GM19043 (cell line): ENCODE measurements at regions not wholly inside any gene's neighbourhood (a gene's known extent, or its start where the extent isn't known, plus 50 kb on each side); places are given as distances from the start of the nearest gene placed in this dataset.
"Not testable (repeated sequence)": the region's sequence is repeated elsewhere in the genome, so short reads cannot be mapped to it uniquely, and the experiment has no call there.

Experiments used
- ATAC-seq: cut with Tn5 transposase; IDR thresholded peaks from one replicate; pipeline ENCODE4 v1.9.1; 2021; ENCODE audit warnings: low read depth; ENCODE audit not compliant: unreplicated experiment

GRCh38 chr3:164927728-164928127, 150.6 kb downstream of the SI start:
- ATAC-seq = no peak

- ATAC-seq = no peak
Observed at GRCh38 chr3:164918905-164919304, 159.4 kb downstream of the SI start.

- ATAC-seq = no peak
Observed at GRCh38 chr3:164912916-164913315, 165.4 kb downstream of the SI start.

- no peak for ATAC-seq
Observed at GRCh38 chr3:164903820-164904451, 174.4 kb downstream of the SI start.

GRCh38 chr3:164897342-164897741, 181.0 kb downstream of the SI start:
- ATAC-seq = no peak

GRCh38 chr3:164890061-164890460, 188.2 kb downstream of the SI start:
- ATAC-seq = no peak

GRCh38 chr3:164883171-164883570, 195.1 kb downstream of the SI start:
- ATAC-seq = no peak

- no peak for ATAC-seq
Observed at GRCh38 chr3:164879201-164879600, 199.1 kb downstream of the SI start.

GRCh38 chr3:164864454-164864853, 213.8 kb downstream of the SI start:
- ATAC-seq = no peak

GRCh38 chr3:164852866-164853265, 225.4 kb downstream of the SI start:
- ATAC-seq = no peak

GRCh38 chr3:164851905-164852304, 226.4 kb downstream of the SI start:
- ATAC-seq = no peak

- ATAC-seq = no peak
Observed at GRCh38 chr3:164851204-164851603, 227.1 kb downstream of the SI start.

GRCh38 chr3:164848923-164849322, 229.4 kb downstream of the SI start:
- ATAC-seq = no peak

- no peak for ATAC-seq
Observed at GRCh38 chr3:164845739-164846138, 232.6 kb downstream of the SI start.

GRCh38 chr3:164832216-164832615, 246.1 kb downstream of the SI start:
- no peak for ATAC-seq

GRCh38 chr3:164818318-164818717, 260.0 kb downstream of the SI start:
- ATAC-seq = no peak

- ATAC-seq = no peak
Observed at GRCh38 chr3:164814106-164814505, 264.2 kb downstream of the SI start.

GRCh38 chr3:164812042-164812441, 266.3 kb downstream of the SI start:
- no peak for ATAC-seq

- ATAC-seq = no peak
Observed at GRCh38 chr3:164806188-164806587, 272.1 kb downstream of the SI start.

- ATAC-seq = no peak
Observed at GRCh38 chr3:164794099-164794498, 284.2 kb downstream of the SI start.

GRCh38 chr3:164791263-164791662, 287.0 kb downstream of the SI start:
- no peak for ATAC-seq

- not testable (repeated sequence) for ATAC-seq
Observed at GRCh38 chr3:164784407-164784806, 293.9 kb downstream of the SI start.

- ATAC-seq = no peak
Observed at GRCh38 chr3:164781755-164782154, 296.5 kb downstream of the SI start.
